HG03095 (cell line): ENCODE measurements at regions not wholly inside any gene's neighbourhood (a gene's known extent, or its start where the extent isn't known, plus 50 kb on each side); places are given as distances from the start of the nearest gene placed in this dataset.
A peak's percentile ranks its signal among the peaks of the same experiment; 100 is the strongest.
"Not testable (repeated sequence)": the region's sequence is repeated elsewhere in the genome, so short reads cannot be mapped to it uniquely, and the experiment has no call there.

Experiments used
- ATAC-seq: cut with Tn5 transposase; IDR thresholded peaks from one replicate; pipeline ENCODE4 v1.9.1; 2021; ENCODE audit warnings: moderate library complexity; ENCODE audit not compliant: unreplicated experiment

DNA sequence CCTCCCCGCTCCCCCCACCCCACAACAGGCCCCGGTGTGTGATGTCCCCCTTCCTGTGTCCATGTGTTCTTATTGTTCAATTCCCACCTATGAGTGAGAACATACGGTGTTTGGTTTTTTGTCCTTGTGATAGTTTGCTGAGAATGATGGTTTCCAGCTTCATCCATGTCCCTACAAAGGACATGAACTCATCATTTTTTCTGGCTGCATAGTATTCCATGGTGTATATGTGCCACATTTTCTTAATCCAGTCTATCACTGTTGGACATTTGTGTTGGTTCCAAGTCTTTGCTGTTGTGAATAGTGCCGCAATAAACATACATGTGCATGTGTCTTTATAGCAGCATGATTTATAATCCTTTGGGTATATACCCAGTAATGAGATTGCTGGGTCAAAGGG lies 104.3 kb downstream of the MTPN start:
- ATAC-seq, result not testable (repeated sequence)

DNA sequence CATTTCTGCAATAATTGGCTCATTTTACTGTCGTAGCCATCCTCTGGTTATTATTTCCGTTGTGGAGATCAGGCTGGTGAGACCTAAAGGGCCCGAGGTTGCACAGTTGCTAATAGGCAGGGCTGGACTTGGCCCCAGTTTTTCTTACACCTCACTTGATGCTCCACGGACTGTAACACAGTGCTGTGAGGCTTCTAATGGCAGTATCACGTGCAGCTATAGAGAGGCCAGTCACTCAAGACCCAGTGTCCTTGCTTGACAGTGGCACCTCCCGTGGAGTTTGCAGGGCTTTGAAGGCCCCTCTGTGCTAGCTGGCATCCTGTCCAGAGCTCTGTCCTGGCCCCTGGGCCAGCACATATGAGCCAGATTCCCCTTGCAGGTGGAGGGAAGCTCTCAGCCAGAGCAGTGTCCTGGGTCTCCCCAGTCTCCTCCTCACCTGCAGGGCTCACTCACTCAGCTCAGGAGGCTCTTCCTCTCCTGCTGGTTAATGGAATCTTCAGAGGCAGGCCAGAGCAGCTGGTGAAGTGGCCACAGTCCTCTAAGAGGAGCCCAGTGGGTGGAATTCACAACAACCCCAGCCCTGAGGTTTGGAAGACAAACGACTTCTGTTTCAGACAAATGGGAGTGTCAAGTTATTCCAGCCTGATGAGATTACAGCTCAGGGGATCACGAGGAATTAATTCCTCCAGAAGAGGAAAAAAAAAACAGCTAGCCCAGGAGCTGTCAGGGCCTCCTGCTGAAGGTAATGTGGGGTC lies 114.2 kb upstream of the FAM180A start:
- ATAC-seq, result no peak

DNA sequence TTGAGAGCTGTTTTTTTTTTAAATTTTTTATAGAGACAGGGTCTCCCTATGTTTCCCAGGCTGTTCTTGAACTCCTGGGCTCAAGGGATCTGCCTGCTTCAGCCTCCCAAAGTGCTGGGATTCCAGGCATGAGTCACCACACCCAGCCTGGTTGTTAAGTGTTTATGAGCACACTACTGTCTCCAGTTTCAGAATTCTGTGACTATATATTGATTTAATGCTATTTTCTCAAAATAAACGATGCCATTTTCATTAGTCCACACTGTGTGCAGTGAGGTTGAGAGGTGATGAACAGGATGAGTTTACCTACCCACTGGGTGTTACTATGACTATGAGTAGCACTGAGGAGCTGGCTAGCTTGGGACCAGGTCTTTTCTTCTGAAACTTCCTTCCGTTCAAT lies 110.9 kb upstream of the FAM180A start:
- no peak for ATAC-seq

DNA sequence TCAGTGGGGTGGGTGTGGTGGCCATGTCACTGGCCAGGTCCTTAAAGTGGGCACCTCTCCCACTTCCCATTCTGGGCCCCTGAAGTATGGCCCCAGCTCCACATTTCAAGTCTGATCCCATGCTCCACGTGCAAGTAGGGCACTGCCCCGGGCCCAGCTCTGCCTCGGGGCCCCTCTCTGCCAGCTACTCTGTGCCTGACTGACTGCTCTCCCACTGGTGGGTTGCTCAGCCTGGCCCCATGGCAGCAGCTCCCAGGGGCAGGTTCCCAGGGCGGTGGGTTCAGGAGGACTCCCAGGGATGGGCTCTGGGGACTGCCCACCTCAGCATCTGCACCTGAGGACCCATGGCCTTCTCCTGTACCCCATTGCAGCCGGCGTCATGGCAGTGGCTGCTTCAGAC lies 110.2 kb upstream of the FAM180A start:
- no peak for ATAC-seq

DNA sequence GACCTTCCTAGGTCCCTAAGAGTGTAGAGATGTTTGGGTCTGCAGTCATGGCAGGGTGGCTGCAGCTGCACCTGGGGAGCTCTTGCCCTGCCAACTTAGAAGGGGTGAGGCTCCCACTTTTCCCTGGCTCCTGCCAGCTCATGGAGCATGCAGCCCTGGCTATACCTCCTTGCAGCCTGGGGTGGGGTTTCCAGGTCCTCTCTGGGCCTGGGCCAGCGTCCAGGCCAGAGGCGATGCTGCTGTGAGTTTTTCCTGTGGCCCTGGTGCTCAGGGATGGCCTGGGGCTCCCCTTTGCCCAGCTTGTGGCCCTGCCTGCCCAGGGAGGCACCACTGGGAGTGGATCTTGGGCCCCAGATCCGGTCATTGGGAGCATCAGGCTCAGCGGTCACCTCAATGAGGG lies 109.8 kb upstream of the FAM180A start:
- ATAC-seq, result no peak

DNA sequence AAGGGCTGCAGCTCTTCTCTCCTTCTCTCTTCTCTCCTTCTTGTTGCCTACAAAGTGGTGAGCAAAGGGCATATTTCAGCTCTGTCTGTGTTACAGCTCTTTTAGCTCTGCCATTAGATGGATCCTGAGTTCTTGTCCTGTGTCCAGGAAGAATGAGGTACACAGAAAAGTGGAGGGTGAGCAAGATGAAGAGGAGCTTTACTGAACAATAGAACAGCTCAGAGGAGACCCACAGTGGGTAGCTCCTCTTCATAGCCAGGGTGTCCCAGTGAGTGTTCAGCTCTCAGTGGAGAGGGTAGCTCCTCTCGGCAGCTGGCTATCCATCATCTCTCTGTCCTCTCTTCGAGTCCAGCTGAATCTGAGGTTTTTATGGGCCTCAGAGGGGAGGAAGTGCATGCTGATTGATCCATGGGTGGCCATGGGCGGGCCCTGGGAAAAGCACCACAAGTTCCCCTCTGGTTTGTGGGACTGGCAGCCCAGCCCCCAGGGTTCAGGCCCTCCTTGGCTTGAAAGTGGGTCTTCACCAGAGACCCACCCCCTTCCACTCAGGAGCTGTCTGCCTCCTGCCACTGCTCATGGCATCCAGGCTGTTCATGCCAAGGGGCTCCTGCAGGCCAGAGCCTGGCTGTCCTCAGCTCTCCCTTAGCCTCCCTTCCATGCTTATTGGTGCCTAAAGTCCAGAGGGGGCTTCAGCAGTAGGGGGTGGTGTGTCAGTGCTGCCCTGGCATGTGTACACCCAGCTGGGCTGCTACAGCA lies 109.1 kb upstream of the FAM180A start:
- no peak for ATAC-seq

DNA sequence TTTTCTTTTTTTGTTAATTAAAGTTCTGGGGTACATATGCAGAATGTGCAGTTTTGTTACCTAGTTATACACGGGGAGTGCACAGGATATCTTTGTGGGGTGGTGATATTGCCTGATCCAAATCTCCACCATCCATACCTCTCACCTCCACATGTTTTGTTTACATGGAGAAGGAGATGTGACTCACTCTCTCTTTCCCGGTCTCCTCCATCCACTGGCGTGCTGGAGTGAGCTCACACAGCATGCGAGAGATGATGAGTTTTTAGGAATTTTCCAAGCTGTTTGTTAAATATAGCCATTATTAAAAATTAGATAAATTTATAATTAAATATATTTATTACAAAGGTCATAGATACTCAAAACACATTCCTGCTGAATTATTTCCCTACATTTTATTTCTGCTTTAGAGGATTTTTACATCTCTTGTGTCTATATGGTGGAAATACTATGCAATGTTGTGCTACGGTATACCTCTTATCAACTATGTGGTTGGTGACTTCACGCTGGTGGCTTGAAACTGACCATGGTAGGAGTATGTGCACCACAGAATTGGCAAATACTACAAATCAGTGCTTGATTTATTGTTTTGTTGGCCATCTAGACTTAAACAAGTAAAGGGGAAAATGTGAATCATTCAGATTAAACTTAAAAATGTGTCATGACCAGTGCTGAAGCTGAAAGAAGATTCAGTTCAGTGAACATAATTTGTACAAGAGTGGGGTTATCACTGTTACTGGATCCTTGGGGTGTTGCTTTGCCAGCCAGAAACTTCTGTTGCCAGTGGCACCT lies 107.9 kb upstream of the FAM180A start:
- ATAC-seq, result no peak

DNA sequence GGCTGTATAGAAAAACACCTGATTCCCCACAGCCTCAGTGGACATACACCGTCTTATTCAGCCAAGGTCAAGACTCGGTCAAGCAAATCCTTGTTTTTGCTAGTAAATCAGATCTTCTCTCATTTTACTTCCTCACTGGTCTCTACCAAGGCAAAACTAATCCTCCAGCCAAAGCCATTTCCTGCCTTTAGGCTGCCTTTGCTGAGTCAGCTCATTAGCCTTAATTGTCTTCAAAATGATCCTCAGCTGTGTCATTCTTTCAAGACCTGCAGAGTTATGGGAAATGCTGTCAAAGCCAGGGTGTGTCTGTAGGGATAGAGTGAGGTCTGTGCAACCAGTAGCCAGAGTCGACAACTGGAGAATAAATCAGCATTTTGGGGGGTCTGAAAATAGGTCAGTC lies 107.2 kb upstream of the FAM180A start:
- no peak for ATAC-seq

DNA sequence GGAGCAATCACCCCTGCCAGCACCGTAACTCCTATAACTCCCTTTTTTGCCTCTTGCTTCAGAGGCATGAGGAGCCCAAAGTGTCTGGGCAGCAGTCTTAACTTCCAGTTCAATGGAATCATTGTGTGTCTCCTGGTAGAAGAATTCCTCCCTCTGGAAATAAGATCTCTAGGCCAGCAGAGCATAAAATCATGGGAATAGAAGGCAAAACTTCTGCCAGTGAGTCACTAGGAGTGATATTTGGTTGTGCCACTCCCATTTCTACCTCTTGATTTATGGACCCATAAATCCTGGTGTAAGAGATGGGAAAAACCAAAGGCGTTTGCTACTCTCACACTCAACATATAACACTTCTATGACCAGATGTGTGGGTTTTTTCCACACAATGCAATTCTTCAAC lies 104.9 kb upstream of the FAM180A start:
- ATAC-seq, result no peak

DNA sequence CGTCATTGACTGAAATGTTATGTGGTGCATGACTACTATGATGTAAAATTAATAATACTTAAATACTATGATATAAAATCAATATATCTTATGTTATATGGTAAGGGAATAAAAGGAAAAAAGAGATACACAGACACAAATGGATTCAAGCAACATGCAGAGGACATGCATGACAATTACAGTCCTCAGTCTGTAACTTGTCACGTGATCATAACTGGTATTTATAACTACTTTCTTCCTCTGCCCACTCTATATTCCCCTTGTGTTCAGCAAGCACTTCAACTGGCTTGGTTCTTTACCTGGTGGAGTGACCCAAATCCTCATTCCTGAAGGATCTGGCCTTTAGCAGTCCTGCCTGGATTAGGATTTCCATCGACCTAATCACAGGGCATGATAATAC lies 104.4 kb upstream of the FAM180A start:
- ATAC-seq, result no peak

DNA sequence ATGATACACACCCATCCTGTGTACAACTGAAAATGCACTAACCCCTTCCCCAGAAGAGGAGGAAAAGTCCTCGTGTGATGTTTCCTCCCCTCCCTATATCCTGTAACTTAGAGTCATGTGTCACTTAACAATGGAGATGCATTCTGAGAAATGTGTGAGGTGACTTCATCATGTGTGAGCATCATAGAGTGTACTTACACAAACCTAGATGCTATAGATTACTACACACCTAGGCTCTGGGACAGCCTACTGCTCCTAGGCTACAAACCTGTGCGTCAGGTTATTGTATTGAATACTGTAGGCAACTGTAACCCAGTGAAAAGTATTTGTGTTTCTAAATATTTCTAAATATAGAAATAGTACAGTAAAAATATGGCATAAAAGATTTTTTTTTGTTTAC lies 98.6 kb upstream of the FAM180A start:
- no peak for ATAC-seq

DNA sequence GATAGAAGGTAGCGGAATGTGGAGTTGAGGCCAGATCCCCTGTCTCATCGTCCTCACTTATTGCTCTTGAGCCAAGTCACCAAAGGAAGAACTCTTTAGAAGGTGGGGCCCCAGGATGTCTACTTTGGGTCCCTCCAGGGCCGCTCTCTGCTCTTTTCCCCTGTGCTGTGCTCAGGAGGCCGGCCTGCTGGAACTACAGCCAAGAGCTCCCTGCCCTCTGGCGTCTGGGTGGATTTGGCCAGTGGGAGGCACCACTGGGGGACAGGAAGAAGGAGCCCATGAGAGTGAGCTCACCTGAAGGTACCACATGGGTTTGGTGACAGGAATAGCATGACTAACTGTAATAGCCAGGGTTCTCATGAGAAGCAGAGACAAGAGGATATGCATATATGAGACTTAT lies 97.7 kb upstream of the FAM180A start:
- no peak for ATAC-seq

DNA sequence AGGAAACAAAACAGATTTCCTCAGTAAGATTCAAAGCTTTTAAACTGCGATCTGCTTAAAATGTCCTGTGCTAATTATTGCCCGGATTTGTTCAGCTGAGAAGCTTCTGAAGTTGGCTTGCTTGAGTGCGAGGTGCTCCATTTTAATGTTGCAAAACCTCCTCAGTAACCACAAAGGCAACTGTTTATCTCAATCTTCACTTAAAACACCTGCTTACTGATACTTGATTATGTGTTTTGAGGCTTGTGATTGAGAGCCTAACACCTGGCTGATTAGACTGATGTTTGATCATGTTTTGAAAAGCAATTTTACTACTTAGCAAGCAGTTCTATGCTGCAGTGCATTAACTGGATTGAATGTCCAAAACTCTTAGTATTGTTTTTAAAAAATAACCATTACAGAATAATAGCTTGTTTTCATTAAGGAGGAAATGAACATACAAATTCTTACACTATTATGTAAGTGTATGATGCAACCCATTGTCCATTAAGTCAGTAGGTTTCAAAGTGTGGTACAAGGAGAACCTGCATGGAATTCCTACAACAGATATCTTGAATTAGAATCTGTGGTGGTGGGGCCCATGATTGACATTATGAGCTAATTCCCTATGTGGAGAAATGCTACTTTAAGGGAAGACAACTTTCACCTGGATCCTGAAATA lies 96.9 kb upstream of the FAM180A start:
- ATAC-seq, result no peak

DNA sequence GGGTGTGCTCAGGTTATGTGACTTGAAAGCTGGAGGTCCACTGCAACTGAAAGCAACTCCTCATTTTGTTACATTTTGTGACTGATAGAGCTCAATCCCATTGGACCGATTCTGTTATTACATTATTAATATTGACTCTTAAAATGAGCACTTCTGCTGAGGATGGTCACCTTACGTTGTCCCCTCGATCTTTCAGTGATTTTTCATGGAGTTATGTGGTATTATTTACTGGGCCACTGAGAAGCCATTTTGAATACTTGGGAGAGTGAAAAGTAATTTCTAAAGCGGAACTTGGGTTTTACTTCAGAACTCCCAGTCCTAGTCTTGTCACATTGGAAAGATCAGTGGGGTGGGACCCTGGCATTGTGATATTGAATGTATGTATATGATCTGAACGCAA lies 96.3 kb upstream of the FAM180A start:
- ATAC-seq, result no peak

DNA sequence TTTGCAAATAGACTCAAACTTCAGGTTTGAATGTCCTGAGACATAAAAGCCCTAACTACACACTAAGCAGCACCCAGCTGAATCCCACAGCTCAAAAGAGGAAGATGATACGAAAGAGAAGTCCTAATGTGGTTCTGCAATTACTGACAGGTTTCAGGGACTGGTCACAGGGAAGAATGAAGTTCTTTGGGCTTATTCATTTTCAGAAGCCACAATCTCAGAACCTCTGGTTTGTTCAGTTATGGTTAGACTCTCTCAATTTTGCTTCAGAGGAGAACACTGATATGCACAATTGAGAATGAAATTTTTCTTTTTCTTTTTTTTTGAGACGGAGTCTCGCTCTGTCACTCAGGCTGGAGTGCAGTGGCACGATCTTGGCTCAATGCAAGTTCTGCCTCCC lies 94.6 kb upstream of the FAM180A start:
- ATAC-seq, result peak; percentile 94

DNA sequence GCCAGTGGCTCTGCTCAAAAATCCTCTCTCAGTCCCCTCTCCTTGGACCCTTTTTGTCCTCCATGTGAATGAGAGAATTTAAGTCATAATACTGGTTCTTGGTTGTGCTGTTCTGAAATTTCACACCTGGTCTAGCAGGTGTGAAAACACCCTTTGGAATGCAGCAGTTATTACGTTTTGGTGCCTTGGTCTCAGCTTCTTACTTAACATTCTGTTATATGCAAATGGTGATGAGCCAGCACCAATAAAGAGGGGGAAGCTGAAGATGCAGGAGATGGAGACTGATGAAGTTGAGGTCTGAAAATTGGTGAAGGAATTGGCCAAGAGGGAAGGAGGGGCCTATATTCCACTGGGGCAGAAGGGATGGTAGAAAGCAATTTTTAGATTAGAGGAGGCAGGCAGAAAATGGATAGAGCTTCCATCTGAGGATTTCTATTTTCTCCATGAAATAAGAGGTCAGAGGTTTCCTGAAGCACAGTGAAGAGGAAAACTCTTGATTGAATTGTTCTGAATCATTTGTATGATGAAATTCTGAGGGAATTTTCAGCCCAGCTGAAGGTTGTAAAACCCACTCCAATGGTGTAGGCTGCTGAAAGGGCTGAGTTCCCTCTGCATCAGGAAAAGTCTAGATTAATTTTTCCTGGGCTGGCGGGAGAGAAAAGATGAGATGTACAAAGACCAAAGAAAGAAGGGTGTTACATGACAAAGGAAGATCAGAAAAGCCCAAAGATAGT lies 94.0 kb upstream of the FAM180A start:
- no peak for ATAC-seq

DNA sequence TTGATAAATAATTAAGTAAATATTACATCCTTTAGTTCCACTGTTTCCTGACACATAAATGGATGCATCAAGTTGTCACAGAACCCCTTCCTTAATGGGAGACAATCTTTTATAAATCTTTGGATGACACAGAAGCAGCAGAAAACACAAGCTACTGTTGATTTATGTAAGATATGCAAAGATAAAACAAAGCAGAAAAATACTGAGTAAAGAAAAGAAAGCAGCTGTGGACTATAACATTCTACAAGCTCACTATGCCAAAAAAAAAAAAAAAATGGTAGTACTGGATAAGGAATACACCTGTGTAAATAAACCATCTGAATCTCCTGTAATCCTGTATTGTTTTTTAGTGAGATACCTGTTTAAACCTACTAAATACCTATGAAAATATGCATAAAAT lies 92.0 kb upstream of the FAM180A start:
- ATAC-seq, result no peak

DNA sequence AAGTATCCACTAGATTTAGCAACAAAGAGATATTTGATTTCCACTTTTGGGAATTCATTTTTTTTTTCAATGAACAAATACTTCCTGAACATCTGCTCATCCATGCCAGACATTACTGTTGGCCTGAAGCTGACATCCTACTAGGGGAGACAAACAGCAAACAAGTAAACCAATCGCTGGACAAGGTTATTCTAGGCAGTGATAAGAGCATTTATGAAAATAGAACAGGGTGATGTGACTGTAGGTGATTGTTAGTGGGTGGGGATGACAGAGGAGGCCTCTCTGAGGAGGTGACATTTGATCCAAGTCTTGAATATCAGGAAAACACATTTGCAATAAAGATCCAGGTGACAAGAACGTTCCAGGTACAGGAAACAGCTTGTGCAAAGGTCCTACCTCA lies 89.1 kb upstream of the FAM180A start:
- ATAC-seq, result no peak

DNA sequence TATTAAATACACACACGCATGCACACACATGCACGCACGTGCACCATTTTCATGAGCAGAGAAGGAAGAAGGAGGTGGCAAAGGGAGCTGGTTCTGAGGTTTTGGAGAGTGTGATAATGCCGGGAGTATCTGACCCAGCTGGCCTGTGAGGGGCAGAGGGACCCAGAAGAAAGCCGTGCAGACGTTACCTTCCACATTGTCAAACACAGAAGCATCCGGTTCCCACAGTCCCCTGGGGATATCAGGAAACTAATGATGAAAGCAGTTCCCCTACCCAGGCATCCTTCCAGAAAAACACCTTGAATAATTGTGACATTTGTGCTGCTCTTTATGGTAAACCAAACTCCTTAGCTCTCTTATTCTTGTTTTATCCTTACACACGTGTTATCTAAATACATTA lies 85.7 kb upstream of the FAM180A start:
- ATAC-seq, result no peak

DNA sequence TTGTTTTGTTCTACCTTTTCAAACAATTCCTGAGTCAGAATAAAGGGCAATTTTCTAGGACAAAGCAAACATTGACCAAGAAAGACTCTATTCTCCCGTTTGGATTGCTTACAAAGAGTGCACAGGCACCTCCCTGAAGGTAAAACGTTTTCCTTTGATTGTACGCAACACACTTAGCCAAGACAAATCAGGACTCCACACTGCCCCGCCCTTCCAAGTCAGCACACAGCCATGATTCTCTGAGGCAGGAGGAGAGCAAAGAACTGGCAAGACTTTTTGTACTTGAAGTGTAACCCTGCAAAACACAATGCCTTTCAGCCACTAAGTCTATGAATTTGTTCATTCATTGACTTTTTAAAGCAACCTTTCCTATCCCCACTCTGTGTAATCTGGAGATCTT lies 85.0 kb upstream of the FAM180A start:
- no peak for ATAC-seq
